H54 (cell line): ENCODE measurements at regions not wholly inside any gene's neighbourhood (a gene's known extent, or its start where the extent isn't known, plus 50 kb on each side); places are given as distances from the start of the nearest gene placed in this dataset.

Experiments used
- DNase-seq: peaks from one replicate; pipeline ENCODE4 v3.0.0; 2011; ENCODE audit warnings: low spot score, mixed read lengths; ENCODE audit not compliant: insufficient read length
- FAIRE-seq: peaks from 3 replicates; lab custom pipeline; 2011; peaks lifted over from hg19 to GRCh38; lab: Jason Lieb, UNC
- POLR2A ChIP-seq: IDR thresholded peaks from 2 replicates; pipeline ENCODE4 v1.6.1; 2011; ENCODE audit warnings: low read depth, mild to moderate bottlenecking, low read length

- no peak for TF ChIP-seq POLR2A
- DNase-seq (no peak), FAIRE-seq (no peak)
Observed at GRCh38 chr9:536597-537511, 304.6 kb upstream of the DMRT1 start.

- FAIRE-seq = no peak
- TF ChIP-seq POLR2A = no peak
- no peak for DNase-seq
Observed at GRCh38 chr9:543478-543877, 298.0 kb upstream of the DMRT1 start.

- no peak for DNase-seq
- no peak for TF ChIP-seq POLR2A
- FAIRE-seq = no peak
Observed at GRCh38 chr9:545480-545879, 296.0 kb upstream of the DMRT1 start.

GRCh38 chr9:546235-546634 lies 295.3 kb upstream of the DMRT1 start:
- no peak for FAIRE-seq

GRCh38 chr9:546797-547223 lies 294.7 kb upstream of the DMRT1 start:
- DNase-seq (no peak), FAIRE-seq (no peak)
- TF ChIP-seq POLR2A = no peak

More at GRCh38 chr9:546235-546634, 295.3 kb upstream of the DMRT1 start:
- no peak for TF ChIP-seq POLR2A
- DNase-seq = no peak

GRCh38 chr9:547314-547713 lies 294.2 kb upstream of the DMRT1 start:
- DNase-seq (no peak), FAIRE-seq (no peak)
- TF ChIP-seq POLR2A = no peak

- TF ChIP-seq POLR2A = no peak
- FAIRE-seq = no peak
Observed at GRCh38 chr9:549455-549997, 292.0 kb upstream of the DMRT1 start.

GRCh38 chr9:550333-550732 lies 291.2 kb upstream of the DMRT1 start:
- TF ChIP-seq POLR2A = no peak
- FAIRE-seq = no peak
- no peak for DNase-seq

More at GRCh38 chr9:549455-549997, 292.0 kb upstream of the DMRT1 start:
- DNase-seq = no peak

- no peak for TF ChIP-seq POLR2A
- FAIRE-seq = no peak
Observed at GRCh38 chr9:551986-552929, 289.2 kb upstream of the DMRT1 start.

GRCh38 chr9:555493-555892 lies 286.0 kb upstream of the DMRT1 start:
- no peak for TF ChIP-seq POLR2A
- FAIRE-seq (no peak), DNase-seq (no peak)

More at GRCh38 chr9:551986-552929, 289.2 kb upstream of the DMRT1 start:
- DNase-seq = no peak

- TF ChIP-seq POLR2A = no peak
- no peak for FAIRE-seq
- DNase-seq = no peak
Observed at GRCh38 chr9:556199-556598, 285.3 kb upstream of the DMRT1 start.

GRCh38 chr9:556675-557074 lies 284.8 kb upstream of the DMRT1 start:
- no peak for TF ChIP-seq POLR2A
- no peak for FAIRE-seq
- DNase-seq = no peak

GRCh38 chr9:557601-558201 lies 283.8 kb upstream of the DMRT1 start:
- no peak for TF ChIP-seq POLR2A
- DNase-seq (no peak), FAIRE-seq (no peak)

GRCh38 chr9:561427-561826 lies 280.1 kb upstream of the DMRT1 start:
- FAIRE-seq (no peak), DNase-seq (no peak)

More at GRCh38 chr9:561427-561826, 280.1 kb upstream of the DMRT1 start:
- TF ChIP-seq POLR2A = no peak
